Loucy (cell line): ENCODE measurements at regions not wholly inside any gene's neighbourhood (a gene's known extent, or its start where the extent isn't known, plus 50 kb on each side); places are given as distances from the start of the nearest gene placed in this dataset.

Source experiments
- H2AFZ ChIP-seq: fragments of 200-600 bp; sonication (generic); 2 replicates; pipeline ENCODE4 v1.6.0; 2016; ENCODE audit warnings: antibody characterized with exemption, mild to moderate bottlenecking, low read length, moderate library complexity
- H3F3A ChIP-seq: fragments of 200-600 bp; 2 replicates; pipeline ENCODE4 v1.6.0; 2016; ENCODE audit warnings: antibody characterized with exemption, low read depth, mild to moderate bottlenecking
- H3K27me3 ChIP-seq: fragments of 200-600 bp; sonication (generic); 2 replicates; pipeline ENCODE4 v1.6.1; 2014; ENCODE audit warnings: low read length, mild to moderate bottlenecking; ENCODE audit not compliant: insufficient read depth, poor library complexity, severe bottlenecking
- H3K36me3 ChIP-seq: fragments of 200-600 bp; sonication (generic); 2 replicates; pipeline ENCODE4 v1.6.1; 2016; ENCODE audit warnings: low read length; ENCODE audit not compliant: insufficient read depth
- H3K4me1 ChIP-seq: fragments of 200-600 bp; sonication (generic); 2 replicates; pipeline ENCODE4 v1.5.1; 2014; ENCODE audit warnings: low read length, mild to moderate bottlenecking; ENCODE audit not compliant: insufficient read depth, poor library complexity, severe bottlenecking
- H3K4me2 ChIP-seq: fragments of 200-600 bp; sonication (generic); 2 replicates; pipeline ENCODE4 v1.6.0; 2014; ENCODE audit warnings: antibody characterized with exemption, low read length, low read depth, mild to moderate bottlenecking; ENCODE audit not compliant: poor library complexity, severe bottlenecking
- H3K4me3 ChIP-seq: fragments of 200-600 bp; sonication (generic); 2 replicates; pipeline ENCODE4 v1.5.1; 2014; ENCODE audit warnings: low read length, mild to moderate bottlenecking, mixed read lengths; ENCODE audit not compliant: poor library complexity, severe bottlenecking
- H3K79me2 ChIP-seq: fragments of 200-600 bp; sonication (generic); 2 replicates; pipeline ENCODE4 v1.6.1; 2014; ENCODE audit warnings: low read length; ENCODE audit not compliant: insufficient read depth
- H3K9ac ChIP-seq: fragments of 200-600 bp; sonication (generic); 2 replicates; pipeline ENCODE4 v1.6.0; 2014; ENCODE audit warnings: mild to moderate bottlenecking, low read depth, low read length, moderate library complexity; ENCODE audit not compliant: poor library complexity, severe bottlenecking
- H3K9me2 ChIP-seq: fragments of 200-600 bp; sonication (generic); replicated peaks from 2 replicates; pipeline ENCODE4 v1.6.1; 2016; ENCODE audit warnings: low read depth, low read length, mixed read lengths
- H3K9me3 ChIP-seq: fragments of 200-600 bp; sonication (generic); 2 replicates; pipeline ENCODE4 v1.6.1; 2014; ENCODE audit warnings: mild to moderate bottlenecking, antibody characterized with exemption, low read length, low read depth; ENCODE audit not compliant: insufficient read depth
- H4K20me1 ChIP-seq: fragments of 200-600 bp; sonication (generic); 2 replicates; pipeline ENCODE4 v1.6.0; 2014; ENCODE audit warnings: antibody characterized with exemption, low read length, mild to moderate bottlenecking; ENCODE audit not compliant: insufficient read depth, poor library complexity, severe bottlenecking
- EZH2phosphoT487 ChIP-seq: fragments of 200-600 bp; IDR thresholded peaks from 2 replicates; pipeline ENCODE4 v1.6.1; 2018; ENCODE audit warnings: antibody characterized with exemption, mild to moderate bottlenecking, moderate library complexity, borderline replicate concordance
- TF ChIP-seq, protein P1 (sequence below): fragments of 200-600 bp; sonication (generic); conservative IDR thresholded peaks from 2 replicates; pipeline ENCODE4 v1.5.1; 2014; ENCODE audit warnings: mild to moderate bottlenecking, antibody characterized with exemption, low read length

DNA sequence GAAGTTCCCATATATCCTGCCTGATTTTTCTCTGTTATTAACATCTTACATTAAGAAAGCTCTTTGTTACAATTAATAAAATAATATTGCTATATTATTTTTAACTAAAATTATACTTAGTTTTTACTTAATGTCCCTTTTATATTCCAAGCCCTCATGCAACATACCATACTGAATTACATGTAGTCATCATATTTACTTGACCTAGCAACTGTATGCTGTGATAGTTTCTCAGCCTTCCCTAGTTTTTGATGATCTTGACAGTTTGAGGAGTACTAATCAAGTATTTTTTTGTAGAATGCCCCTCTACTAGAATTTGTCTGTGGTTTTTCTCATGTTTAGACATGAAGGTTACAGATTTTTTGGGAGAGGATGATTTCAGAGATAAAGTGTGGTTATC lies 1503.8 kb upstream of the PABPC4L start:
- H3K36me3 ChIP-seq, result no peaks in the 10 kb centered on the region
- no peaks in the 10 kb centered on the region for H3F3A ChIP-seq
- H3K9ac ChIP-seq, result no peak overlapping the region
- TF ChIP-seq, protein P1, sequence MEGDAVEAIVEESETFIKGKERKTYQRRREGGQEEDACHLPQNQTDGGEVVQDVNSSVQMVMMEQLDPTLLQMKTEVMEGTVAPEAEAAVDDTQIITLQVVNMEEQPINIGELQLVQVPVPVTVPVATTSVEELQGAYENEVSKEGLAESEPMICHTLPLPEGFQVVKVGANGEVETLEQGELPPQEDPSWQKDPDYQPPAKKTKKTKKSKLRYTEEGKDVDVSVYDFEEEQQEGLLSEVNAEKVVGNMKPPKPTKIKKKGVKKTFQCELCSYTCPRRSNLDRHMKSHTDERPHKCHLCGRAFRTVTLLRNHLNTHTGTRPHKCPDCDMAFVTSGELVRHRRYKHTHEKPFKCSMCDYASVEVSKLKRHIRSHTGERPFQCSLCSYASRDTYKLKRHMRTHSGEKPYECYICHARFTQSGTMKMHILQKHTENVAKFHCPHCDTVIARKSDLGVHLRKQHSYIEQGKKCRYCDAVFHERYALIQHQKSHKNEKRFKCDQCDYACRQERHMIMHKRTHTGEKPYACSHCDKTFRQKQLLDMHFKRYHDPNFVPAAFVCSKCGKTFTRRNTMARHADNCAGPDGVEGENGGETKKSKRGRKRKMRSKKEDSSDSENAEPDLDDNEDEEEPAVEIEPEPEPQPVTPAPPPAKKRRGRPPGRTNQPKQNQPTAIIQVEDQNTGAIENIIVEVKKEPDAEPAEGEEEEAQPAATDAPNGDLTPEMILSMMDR, result no peak
- TF ChIP-seq EZH2phosphoT487, result no peak
- no peak overlapping the region for H3K4me3 ChIP-seq
- H3K9me3 ChIP-seq, result no peaks in the 10 kb centered on the region
- no peaks in the 10 kb centered on the region for H3K79me2 ChIP-seq
- H3K27me3 ChIP-seq, result no peaks in the 10 kb centered on the region
- no peaks in the 10 kb centered on the region for H3K9me2 ChIP-seq
- H4K20me1 ChIP-seq, result no peaks in the 10 kb centered on the region
- H2AFZ ChIP-seq, result no peak overlapping the region
- H3K4me2 ChIP-seq, result no peak overlapping the region
- H3K4me1 ChIP-seq, result no peaks in the 10 kb centered on the region

- Histone ChIP-seq H3K79me2 (no peaks in the 10 kb centered on the region), H2AFZ (no peak overlapping the region), H3K9ac (no peak overlapping the region), H3K36me3 (no peaks in the 10 kb centered on the region), H3K9me3 (no peaks in the 10 kb centered on the region), H3F3A (no peaks in the 10 kb centered on the region), H3K4me3 (no peak overlapping the region), H3K27me3 (no peaks in the 10 kb centered on the region), H3K4me2 (no peak overlapping the region), H3K4me1 (no peaks in the 10 kb centered on the region), H4K20me1 (no peaks in the 10 kb centered on the region), H3K9me2 (no peaks in the 10 kb centered on the region)
- TF ChIP-seq EZH2phosphoT487, result no peak
- TF ChIP-seq, protein P1, result no peak
Observed at GRCh38 chr4:135694066-135694465, 1492.5 kb upstream of the PABPC4L start.

- Histone ChIP-seq H3K4me2 (no peak overlapping the region), H4K20me1 (no peaks in the 10 kb centered on the region), H3K4me3 (no peak overlapping the region), H3K4me1 (no peaks in the 10 kb centered on the region), H3K79me2 (no peaks in the 10 kb centered on the region), H3K9ac (no peak overlapping the region), H3K27me3 (no peaks in the 10 kb centered on the region), H3K9me3 (no peaks in the 10 kb centered on the region), H3K9me2 (no peaks in the 10 kb centered on the region), H3F3A (no peaks in the 10 kb centered on the region), H2AFZ (no peak overlapping the region), H3K36me3 (no peaks in the 10 kb centered on the region)
- TF ChIP-seq, protein P1, result no peak
- no peak for TF ChIP-seq EZH2phosphoT487
Observed at GRCh38 chr4:135684001-135684400, 1482.4 kb upstream of the PABPC4L start.
